VCaP (cell line): ENCODE measurements at regions not wholly inside any gene's neighbourhood (a gene's known extent, or its start where the extent isn't known, plus 50 kb on each side); places are given as distances from the start of the nearest gene placed in this dataset.
"Not testable (repeated sequence)": the region's sequence is repeated elsewhere in the genome, so short reads cannot be mapped to it uniquely, and the experiment has no call there.

Source experiments
- H3K27ac ChIP-seq: fragments of 450-650 bp; 2 replicates; pipeline ENCODE4 v1.5.1; 2017
- TF ChIP-seq, protein P1 (sequence below): fragments of 450-650 bp; conservative IDR thresholded peaks from 2 replicates; pipeline ENCODE4 v1.5.1; 2017; ENCODE audit warnings: mild to moderate bottlenecking, moderate library complexity

DNA sequence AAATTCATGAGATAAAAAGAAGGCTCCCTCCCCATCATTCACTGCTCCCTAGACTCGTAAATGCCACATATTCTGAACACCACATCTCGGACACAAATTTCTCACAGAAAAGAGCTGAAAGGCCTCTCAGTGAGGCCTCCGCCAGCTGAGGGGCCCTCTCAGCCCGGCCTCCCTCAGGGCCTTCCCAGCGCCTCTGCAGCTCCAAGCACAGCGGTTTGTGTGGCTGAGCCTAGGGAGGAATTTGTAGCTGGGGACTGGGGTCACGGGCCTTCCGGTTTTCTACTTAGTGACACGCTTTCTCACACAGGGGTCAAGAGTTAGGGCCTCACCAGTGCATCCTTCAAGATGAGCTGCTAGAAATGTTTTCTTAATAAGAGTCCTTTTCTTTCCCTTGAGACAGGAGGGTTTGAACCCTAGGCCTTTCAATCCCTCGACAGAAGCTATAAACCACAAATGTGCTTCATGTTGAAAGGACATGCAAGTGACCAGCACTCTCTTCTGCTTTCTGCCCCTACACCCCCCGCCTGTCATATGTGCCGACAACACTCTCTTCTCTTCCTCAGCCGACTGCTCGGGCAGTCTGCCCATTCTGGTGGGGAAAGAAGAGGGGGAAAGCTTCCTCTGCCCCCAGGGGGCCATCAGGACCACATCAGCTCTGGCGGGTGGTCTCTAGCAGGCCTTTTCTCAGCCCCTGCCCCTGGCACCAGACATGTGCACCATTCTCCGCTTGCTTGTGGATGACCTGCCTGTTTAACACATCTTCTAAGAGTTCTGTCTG lies 104.9 kb downstream of the CHIC2 start:
- H3K27ac ChIP-seq: no peak overlapping the region
- TF ChIP-seq, protein P1, sequence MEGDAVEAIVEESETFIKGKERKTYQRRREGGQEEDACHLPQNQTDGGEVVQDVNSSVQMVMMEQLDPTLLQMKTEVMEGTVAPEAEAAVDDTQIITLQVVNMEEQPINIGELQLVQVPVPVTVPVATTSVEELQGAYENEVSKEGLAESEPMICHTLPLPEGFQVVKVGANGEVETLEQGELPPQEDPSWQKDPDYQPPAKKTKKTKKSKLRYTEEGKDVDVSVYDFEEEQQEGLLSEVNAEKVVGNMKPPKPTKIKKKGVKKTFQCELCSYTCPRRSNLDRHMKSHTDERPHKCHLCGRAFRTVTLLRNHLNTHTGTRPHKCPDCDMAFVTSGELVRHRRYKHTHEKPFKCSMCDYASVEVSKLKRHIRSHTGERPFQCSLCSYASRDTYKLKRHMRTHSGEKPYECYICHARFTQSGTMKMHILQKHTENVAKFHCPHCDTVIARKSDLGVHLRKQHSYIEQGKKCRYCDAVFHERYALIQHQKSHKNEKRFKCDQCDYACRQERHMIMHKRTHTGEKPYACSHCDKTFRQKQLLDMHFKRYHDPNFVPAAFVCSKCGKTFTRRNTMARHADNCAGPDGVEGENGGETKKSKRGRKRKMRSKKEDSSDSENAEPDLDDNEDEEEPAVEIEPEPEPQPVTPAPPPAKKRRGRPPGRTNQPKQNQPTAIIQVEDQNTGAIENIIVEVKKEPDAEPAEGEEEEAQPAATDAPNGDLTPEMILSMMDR: no peak

DNA sequence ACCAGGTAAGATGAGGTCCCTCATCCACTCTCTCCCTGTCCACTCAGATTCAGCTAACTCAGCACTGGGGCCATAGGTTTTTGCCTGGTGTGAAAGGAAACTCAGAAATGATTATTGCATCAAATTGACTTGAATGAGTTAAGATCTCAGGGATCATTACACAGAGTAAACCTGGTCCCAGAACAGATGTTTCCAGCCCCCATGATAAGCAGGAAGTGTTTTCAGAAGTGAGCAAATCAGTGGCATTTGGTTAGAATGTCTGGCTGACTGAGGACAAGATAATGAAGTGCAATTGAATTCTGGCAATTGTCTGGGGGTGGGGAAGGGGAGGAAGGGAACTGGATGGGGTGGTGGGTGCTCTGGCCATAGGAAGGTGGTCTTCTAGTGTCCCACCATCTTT lies 108.0 kb downstream of the CHIC2 start:
- TF ChIP-seq, protein P1: no peak
- H3K27ac ChIP-seq: no peak overlapping the region

DNA sequence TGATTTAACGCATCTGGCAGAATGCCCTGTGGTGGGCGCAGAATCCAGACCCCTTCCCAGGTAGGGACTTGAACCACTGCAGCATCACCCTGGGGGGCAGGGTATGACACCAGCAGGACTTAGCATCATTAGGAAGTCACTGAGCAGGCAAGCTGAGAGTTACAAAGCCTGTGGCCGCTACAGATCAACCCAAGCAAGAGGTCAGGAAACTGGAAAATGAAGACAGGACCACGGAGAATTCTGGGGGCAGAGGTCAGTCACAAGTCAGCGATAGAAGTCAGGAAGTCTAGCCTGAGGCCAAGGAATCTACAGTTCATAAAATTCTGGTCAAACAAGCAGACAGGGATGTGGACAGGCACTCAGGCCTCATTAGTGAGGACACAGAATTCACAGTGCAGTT lies 108.4 kb downstream of the CHIC2 start:
- TF ChIP-seq, protein P1: no peak
- H3K27ac ChIP-seq: no peak overlapping the region

DNA sequence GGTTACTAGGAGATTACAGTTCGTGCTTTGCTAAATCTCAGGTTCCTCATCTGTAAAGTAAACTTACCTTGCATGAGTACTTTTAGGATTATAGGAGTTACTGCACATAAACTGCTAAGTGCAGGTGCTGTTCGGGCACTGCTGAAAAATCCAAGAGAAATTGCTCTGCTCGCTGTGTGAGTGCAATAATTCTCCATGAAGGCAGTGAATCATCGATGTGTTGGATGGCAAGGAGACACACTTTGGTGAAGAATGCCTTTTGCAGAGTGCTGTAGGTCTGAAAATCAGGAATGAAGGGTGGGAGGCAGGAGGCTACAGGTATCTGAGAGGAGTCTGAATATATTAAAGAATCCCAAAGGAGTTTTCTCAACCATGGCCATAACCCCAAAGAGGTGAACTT lies 113.0 kb downstream of the CHIC2 start:
- TF ChIP-seq, protein P1: no peak
- no peak overlapping the region for H3K27ac ChIP-seq

DNA sequence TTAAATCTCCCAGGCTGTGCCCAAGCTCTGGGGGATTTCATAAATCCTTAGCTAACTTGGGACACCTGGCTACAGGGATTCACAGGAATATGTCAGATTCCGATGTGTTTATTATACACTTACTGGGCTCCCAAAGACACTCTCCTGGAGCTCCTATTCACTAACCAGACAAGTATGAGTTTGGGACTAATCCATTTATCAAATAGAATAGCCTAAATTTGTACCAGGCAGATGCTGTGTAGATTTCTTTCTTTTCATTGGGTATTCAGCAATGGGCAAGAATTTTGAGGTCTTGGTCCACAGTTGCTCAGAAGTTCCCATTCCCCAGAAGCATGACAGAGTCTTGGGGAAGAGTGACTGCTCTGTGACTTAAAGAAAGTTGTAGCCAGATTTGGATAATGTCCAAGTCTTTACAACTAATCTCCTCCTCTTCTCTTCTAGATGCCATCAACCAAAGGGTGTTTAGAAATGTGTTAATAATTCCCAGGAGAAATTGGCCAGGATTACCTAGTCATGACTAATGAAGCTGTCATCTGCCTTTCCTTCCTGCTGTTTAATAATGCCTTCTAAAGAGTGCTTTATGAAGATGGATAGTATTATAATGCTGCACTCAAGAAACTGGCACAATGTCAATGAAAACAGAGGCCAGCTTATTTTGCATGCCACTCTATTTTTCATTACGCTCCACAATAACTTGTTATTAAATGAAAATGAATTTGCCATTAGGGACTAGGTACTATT lies 120.9 kb downstream of the CHIC2 start:
- H3K27ac ChIP-seq: no peak overlapping the region

DNA sequence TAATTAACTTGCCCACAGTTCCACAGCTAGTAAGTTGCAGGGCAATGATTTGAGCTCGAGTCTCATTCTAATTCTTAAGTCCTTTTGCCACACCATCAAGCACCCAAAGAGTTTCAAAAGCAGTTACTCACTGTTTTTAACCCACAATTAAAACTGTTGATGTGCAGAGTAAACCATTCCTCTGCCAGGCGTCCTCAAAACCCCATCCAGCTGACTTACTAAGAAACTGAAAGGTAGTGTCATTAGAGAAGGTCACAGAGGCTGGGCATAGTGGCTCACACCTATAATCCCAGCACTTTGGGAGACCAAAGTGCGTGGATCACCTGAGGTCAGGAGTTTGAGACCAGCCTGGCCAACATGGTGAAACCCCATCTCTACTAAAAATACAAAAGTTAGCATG lies 121.7 kb downstream of the CHIC2 start:
- TF ChIP-seq, protein P1: no peak
- H3K27ac ChIP-seq: no peak overlapping the region

More for the DNA sequence above, 120.9 kb downstream of the CHIC2 start:
- TF ChIP-seq, protein P1: no peak

DNA sequence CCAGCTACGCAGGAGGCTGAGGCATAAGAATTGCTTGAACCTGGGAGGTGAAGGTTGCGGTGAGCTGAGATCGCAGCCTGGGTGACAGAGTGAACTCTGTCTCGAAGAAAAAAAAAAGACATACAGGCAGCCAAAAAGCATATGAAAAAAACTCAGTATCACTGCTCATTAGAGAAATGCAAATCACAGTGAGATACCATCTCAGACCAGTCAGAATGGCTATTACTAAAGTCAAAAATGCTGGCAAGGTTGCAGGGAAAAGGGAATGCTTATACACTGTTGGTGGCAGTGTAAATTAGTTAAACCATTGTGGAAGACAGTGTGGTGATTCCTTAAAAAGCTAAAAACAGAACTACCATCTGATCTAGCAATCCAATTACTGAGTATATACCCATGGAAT lies 123.1 kb downstream of the CHIC2 start:
- TF ChIP-seq, protein P1: no peak
- H3K27ac ChIP-seq: no peak overlapping the region

DNA sequence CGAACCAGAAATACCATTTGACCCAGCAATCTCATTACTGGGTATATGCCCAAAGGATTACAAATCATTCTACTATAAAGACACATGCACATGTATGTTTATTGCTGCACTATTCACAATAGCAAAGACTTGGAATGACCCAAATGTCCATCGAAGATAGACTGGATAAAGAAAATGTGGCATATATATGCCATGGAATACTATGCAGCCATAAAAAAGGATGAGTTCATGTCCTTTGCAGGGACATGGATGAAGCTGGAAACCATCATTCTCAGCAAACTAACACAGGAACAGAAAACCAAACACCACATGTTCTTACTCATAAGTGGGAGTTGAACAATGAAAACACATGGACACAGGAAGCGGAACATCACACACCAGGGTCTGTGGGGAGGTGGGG lies 124.5 kb downstream of the CHIC2 start:
- not testable (repeated sequence) for H3K27ac ChIP-seq
